AG09309 (cell line): ENCODE measurements at regions not wholly inside any gene's neighbourhood (a gene's known extent, or its start where the extent isn't known, plus 50 kb on each side); places are given as distances from the start of the nearest gene placed in this dataset.

Experiments used
- DNase-seq: peaks from one replicate; pipeline ENCODE4 v3.0.0-alpha.2; 2010; ENCODE audit warnings: low read depth
- H3K4me3 ChIP-seq: 2 replicates; pipeline ENCODE4 v1.5.1; 2011; ENCODE audit warnings: mild to moderate bottlenecking, low read depth, low read length, moderate library complexity; ENCODE audit not compliant: control insufficient read depth
- CTCF ChIP-seq: IDR thresholded peaks from 2 replicates; pipeline ENCODE4 v1.5.1; 2011; ENCODE audit warnings: mild to moderate bottlenecking, low read depth, low read length, inconsistent platforms; ENCODE audit not compliant: insufficient read depth, control insufficient read depth; ENCODE audit errors: missing control alignments

GRCh38 chr3:25265284-25265683 is 162.8 kb upstream of the RARB start:
- DNase-seq, result no peak
- no peak overlapping the region for H3K4me3 ChIP-seq
- no peak for TF ChIP-seq CTCF

GRCh38 chr3:25266677-25267076 is 161.4 kb upstream of the RARB start:
- no peak for TF ChIP-seq CTCF
- DNase-seq, result no peak
- no peak overlapping the region for H3K4me3 ChIP-seq

GRCh38 chr3:25272090-25272489 is 156.0 kb upstream of the RARB start:
- H3K4me3 ChIP-seq, result no peak overlapping the region
- DNase-seq, result no peak
- no peak for TF ChIP-seq CTCF

GRCh38 chr3:25273582-25274171 is 154.4 kb upstream of the RARB start:
- no peak for DNase-seq
- no peak for TF ChIP-seq CTCF
- no peak overlapping the region for H3K4me3 ChIP-seq

GRCh38 chr3:25277503-25277902 is 150.6 kb upstream of the RARB start:
- no peak overlapping the region for H3K4me3 ChIP-seq
- no peak for DNase-seq
- no peak for TF ChIP-seq CTCF

GRCh38 chr3:25281041-25281731 is 146.9 kb upstream of the RARB start:
- DNase-seq, result no peak
- no peak for TF ChIP-seq CTCF
- no peak overlapping the region for H3K4me3 ChIP-seq
